WERI-Rb-1 (cell line): ENCODE measurements at regions not wholly inside any gene's neighbourhood (a gene's known extent, or its start where the extent isn't known, plus 50 kb on each side); places are given as distances from the start of the nearest gene placed in this dataset.

Experiments
- DNase-seq: peaks from one replicate; pipeline ENCODE4 v3.0.0-alpha.2; 2020
- H3K27ac ChIP-seq: fragments of 250-450 bp; sonication (Bioruptor Pico); 2 replicates; pipeline ENCODE4 v1.5.1; 2020; ENCODE audit warnings: mild to moderate bottlenecking, moderate library complexity
- H3K27me3 ChIP-seq: fragments of 250-450 bp; sonication (Bioruptor Pico); 2 replicates; pipeline ENCODE4 v1.5.1; 2021; ENCODE audit warnings: mild to moderate bottlenecking, low read depth, moderate library complexity; ENCODE audit not compliant: insufficient read depth, severe bottlenecking
- H3K36me3 ChIP-seq: fragments of 250-450 bp; sonication (Bioruptor Pico); 2 replicates; pipeline ENCODE4 v1.5.1; 2020; ENCODE audit warnings: mild to moderate bottlenecking, moderate library complexity
- H3K4me3 ChIP-seq: 2 replicates; pipeline ENCODE4 v1.5.1; 2011; ENCODE audit warnings: low read depth, mild to moderate bottlenecking, control low read depth, low read length
- H3K9me3 ChIP-seq: fragments of 250-450 bp; sonication (Bioruptor Pico); 2 replicates; pipeline ENCODE4 v1.5.1; 2021; ENCODE audit warnings: mild to moderate bottlenecking, moderate library complexity; ENCODE audit not compliant: severe bottlenecking
- TF ChIP-seq, protein P1 (sequence below): IDR thresholded peaks from 2 replicates; pipeline ENCODE4 v1.5.1; 2011; ENCODE audit warnings: low read depth, mild to moderate bottlenecking, control low read depth, inconsistent platforms, low read length

DNA sequence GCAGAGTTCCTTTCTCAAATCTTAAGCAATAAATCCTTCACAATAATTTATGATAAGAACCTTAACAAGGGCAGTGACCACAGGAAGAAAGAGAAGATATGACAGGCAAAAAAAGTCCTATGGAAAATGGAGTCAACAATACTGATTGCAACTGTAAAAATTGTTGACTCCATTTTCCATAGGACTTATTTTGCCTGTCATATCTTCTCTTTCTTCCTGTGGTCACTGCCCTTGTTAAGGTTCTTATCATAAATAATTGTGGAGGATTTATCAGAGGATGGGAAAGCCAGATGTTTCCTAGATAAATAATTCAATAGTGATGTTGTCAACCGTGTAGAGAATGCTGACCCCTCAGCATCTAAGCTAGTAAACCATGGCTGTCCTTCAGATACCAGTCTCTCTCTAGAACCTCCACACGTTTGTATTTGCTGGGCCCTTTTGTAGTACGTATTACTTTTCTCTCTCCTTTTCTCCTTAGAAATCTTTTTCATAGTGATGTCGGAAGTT is 172.6 kb upstream of the BET1 start:
- no peak for DNase-seq
- Histone ChIP-seq H3K9me3 (no peaks in the 10 kb centered on the region), H3K36me3 (no peaks in the 10 kb centered on the region), H3K27ac (no peak overlapping the region), H3K27me3 (no peaks in the 10 kb centered on the region), H3K4me3 (no peak overlapping the region)
- TF ChIP-seq, protein P1, sequence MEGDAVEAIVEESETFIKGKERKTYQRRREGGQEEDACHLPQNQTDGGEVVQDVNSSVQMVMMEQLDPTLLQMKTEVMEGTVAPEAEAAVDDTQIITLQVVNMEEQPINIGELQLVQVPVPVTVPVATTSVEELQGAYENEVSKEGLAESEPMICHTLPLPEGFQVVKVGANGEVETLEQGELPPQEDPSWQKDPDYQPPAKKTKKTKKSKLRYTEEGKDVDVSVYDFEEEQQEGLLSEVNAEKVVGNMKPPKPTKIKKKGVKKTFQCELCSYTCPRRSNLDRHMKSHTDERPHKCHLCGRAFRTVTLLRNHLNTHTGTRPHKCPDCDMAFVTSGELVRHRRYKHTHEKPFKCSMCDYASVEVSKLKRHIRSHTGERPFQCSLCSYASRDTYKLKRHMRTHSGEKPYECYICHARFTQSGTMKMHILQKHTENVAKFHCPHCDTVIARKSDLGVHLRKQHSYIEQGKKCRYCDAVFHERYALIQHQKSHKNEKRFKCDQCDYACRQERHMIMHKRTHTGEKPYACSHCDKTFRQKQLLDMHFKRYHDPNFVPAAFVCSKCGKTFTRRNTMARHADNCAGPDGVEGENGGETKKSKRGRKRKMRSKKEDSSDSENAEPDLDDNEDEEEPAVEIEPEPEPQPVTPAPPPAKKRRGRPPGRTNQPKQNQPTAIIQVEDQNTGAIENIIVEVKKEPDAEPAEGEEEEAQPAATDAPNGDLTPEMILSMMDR: no peak

DNA sequence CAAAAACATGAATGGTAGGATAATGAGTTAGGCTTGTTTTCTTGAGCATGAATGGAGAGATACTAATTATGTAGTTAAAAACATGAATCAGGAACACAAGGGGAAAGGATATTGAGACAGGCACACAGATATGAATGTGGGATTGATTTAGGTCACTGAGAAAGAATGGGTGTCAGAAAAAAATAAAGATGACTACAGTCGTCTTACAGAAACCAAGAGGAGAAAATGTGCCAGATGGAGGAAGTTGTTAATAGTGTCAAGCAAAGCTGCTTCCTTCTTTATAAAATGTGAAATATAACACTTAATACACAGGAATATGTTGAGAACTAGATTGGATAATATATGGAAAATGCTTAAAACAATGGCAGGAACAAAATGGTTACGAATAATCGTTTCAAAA is 173.3 kb upstream of the BET1 start:
- no peak for DNase-seq
- no peak overlapping the region for H3K4me3 ChIP-seq
- no peaks in the 10 kb centered on the region for H3K9me3 ChIP-seq
- H3K27ac ChIP-seq: no peak overlapping the region
- TF ChIP-seq, protein P1: no peak
- no peaks in the 10 kb centered on the region for H3K36me3 ChIP-seq
- no peaks in the 10 kb centered on the region for H3K27me3 ChIP-seq

DNA sequence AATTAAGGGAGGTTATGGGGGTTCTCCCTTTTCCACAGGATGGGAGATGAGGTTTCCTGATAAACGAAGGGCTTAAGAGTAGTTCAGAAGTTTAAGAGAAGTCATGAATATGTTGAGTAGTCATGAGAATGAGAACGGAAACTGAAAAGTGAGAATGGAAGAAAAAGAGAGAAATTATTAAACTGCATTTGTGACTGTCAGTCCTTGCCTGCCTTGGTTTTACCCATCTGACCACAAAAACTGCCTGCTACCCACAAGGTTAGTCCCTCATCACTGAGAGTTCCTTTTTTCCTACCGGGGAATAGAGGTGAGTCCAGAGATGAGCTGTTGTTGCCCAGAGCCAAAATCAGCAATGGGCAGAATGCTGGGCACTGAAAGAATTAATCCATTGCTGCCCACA is 174.1 kb upstream of the BET1 start:
- Histone ChIP-seq H3K27me3 (no peaks in the 10 kb centered on the region), H3K27ac (no peak overlapping the region), H3K36me3 (no peaks in the 10 kb centered on the region), H3K9me3 (no peaks in the 10 kb centered on the region), H3K4me3 (no peak overlapping the region)
- no peak for DNase-seq
- TF ChIP-seq, protein P1: no peak

DNA sequence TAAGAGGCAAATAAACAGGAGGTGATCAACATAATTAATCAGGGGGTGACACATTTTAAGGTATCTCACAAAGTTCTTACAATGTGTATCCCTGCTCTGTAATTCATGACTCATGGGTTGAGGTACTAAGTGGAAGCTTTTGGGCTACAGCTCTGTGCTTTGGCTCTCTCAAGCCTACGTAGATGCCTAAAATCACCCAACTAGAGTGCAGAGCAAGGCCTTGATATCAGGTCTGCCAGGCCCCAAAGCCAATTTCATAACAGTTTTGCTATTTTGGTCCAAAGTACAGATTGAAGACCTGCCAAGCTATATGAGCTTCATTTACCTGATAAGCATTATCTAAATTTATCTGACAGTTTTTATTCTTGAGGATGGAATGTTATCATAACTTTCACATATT is 175.3 kb upstream of the BET1 start:
- Histone ChIP-seq H3K4me3 (no peak overlapping the region), H3K9me3 (no peaks in the 10 kb centered on the region), H3K27me3 (no peaks in the 10 kb centered on the region), H3K27ac (no peak overlapping the region), H3K36me3 (no peaks in the 10 kb centered on the region)
- TF ChIP-seq, protein P1: no peak
- no peak for DNase-seq

DNA sequence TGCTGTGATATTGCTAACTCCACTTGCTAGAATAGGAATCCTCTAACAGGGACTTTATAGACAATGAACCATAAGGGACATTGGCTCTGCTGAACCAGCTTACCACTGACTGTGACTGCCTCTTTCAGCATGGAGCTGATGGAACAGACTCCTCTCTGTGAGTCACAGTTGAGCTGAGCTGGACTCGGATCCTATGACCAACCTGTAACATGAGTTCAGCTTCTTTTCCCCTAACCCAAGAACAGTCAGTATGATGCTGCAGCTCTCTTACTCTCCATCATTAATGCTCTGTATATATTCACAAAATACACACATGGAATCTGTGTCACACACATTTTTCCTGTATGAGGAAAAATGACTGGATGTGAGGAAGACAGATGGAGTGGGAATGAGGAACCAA is 177.9 kb upstream of the BET1 start:
- DNase-seq: no peak
- TF ChIP-seq, protein P1: no peak
- Histone ChIP-seq H3K27me3 (no peaks in the 10 kb centered on the region), H3K9me3 (no peaks in the 10 kb centered on the region), H3K4me3 (no peak overlapping the region), H3K27ac (no peak overlapping the region), H3K36me3 (no peaks in the 10 kb centered on the region)

DNA sequence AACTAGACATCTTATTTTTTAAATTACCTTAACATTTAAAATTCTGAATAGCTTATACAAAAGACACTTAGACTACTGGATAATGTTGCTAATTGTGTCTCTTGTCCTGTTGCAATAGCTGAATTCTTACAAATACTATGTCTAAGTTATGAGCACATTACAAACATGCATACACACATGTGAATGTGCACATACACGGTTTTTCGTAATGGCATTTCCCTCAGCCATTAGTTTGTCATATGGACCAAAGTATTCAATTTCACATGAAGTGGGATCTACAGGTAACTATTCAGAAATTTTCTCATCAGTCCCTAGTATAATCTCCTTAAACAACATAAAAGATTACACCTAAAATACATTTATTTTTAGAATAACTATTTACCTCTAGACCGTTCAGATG is 178.6 kb upstream of the BET1 start:
- Histone ChIP-seq H3K9me3 (no peaks in the 10 kb centered on the region), H3K36me3 (no peaks in the 10 kb centered on the region), H3K27me3 (no peaks in the 10 kb centered on the region), H3K4me3 (no peak overlapping the region), H3K27ac (no peak overlapping the region)
- DNase-seq: no peak
- TF ChIP-seq, protein P1: no peak
